Glutamatergic neuron (in vitro differentiated cells): ENCODE measurements at regions not wholly inside any gene's neighbourhood (a gene's known extent, or its start where the extent isn't known, plus 50 kb on each side); places are given as distances from the start of the nearest gene placed in this dataset.

Experiments used
- DNase-seq: peaks from one replicate; pipeline ENCODE4 v3.0.0; 2022
- H3K27ac Mint-ChIP-seq: one replicate; pipeline ENCODE4 v1.8.0; 2020; ENCODE audit warnings: mild to moderate bottlenecking, mixed read lengths, inconsistent platforms; ENCODE audit not compliant: unreplicated experiment
- H3K27me3 Mint-ChIP-seq: one replicate; pipeline ENCODE4 v1.8.0; 2020; ENCODE audit warnings: mild to moderate bottlenecking, moderate library complexity, mixed read lengths, inconsistent platforms; ENCODE audit not compliant: unreplicated experiment
- H3K36me3 Mint-ChIP-seq: one replicate; pipeline ENCODE4 v1.8.0; 2020; ENCODE audit warnings: mild to moderate bottlenecking, mixed read lengths, inconsistent platforms; ENCODE audit not compliant: unreplicated experiment
- H3K4me1 Mint-ChIP-seq: one replicate; pipeline ENCODE4 v1.8.0; 2020; ENCODE audit warnings: mild to moderate bottlenecking, low read depth, mixed read lengths, inconsistent platforms; ENCODE audit not compliant: unreplicated experiment
- H3K4me3 Mint-ChIP-seq: one replicate; pipeline ENCODE4 v1.8.0; 2020; ENCODE audit warnings: mild to moderate bottlenecking, mixed read lengths, inconsistent platforms; ENCODE audit not compliant: unreplicated experiment
- H3K9me3 Mint-ChIP-seq: one replicate; pipeline ENCODE4 v1.8.0; 2020; ENCODE audit warnings: mild to moderate bottlenecking, moderate library complexity, mixed read lengths, inconsistent platforms; ENCODE audit not compliant: unreplicated experiment
- CTCF ChIP-seq: fragments of 200-600 bp; sonication (generic); IDR thresholded peaks from one replicate; pipeline ENCODE4 v1.5.0; 2021; ENCODE audit not compliant: partially characterized antibody, unreplicated experiment

- peaks cover 3% of the 10 kb centered on the region for H3K9me3 Mint-ChIP-seq
- DNase-seq, result no peak
- no peaks in the 10 kb centered on the region for H3K36me3 Mint-ChIP-seq
- no peak overlapping the region for H3K4me3 Mint-ChIP-seq
- TF ChIP-seq CTCF, result no peak
- no peak overlapping the region for H3K27ac Mint-ChIP-seq
- H3K27me3 Mint-ChIP-seq, result peaks cover 2% of the 10 kb centered on the region
- H3K4me1 Mint-ChIP-seq, result no peaks in the 10 kb centered on the region
Observed at GRCh38 chr10:123578721-123579120, 87.4 kb upstream of the GPR26 start.

GRCh38 chr10:123579675-123580074, 86.5 kb upstream of the GPR26 start:
- H3K9me3 Mint-ChIP-seq, result peaks cover 3% of the 10 kb centered on the region
- DNase-seq, result no peak
- H3K4me1 Mint-ChIP-seq, result no peaks in the 10 kb centered on the region
- H3K27ac Mint-ChIP-seq, result no peak overlapping the region
- peaks cover 3% of the 10 kb centered on the region for H3K27me3 Mint-ChIP-seq
- no peaks in the 10 kb centered on the region for H3K36me3 Mint-ChIP-seq
- no peak overlapping the region for H3K4me3 Mint-ChIP-seq
- TF ChIP-seq CTCF, result no peak

DNA sequence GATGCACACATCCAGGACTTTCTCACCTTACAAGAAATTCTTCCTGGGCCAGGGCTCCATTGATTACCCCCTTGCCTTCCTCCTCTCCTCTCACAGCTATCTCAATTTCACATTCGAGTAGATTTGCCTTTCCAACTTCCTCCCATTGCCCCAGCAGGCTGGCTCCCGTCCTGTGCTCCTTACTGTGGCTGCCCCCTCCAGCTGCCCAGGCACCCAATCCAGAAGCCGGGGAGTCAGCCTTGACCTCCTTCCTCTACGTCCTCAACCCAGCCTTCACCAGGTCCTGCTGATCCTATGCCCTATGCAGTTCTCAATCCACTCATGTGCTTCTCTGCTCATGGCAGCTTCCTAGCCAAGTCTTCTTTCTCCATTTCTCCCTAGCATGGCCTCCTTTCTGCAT, 85.7 kb upstream of the GPR26 start:
- Mint-ChIP-seq H3K9me3 (peaks cover 3% of the 10 kb centered on the region), H3K4me3 (no peak overlapping the region), H3K36me3 (no peaks in the 10 kb centered on the region), H3K4me1 (no peaks in the 10 kb centered on the region), H3K27ac (no peak overlapping the region), H3K27me3 (peaks cover 4% of the 10 kb centered on the region)
- no peak for TF ChIP-seq CTCF
- no peak for DNase-seq

- Mint-ChIP-seq H3K9me3 (peaks cover 3% of the 10 kb centered on the region), H3K4me1 (no peaks in the 10 kb centered on the region), H3K27ac (no peak overlapping the region), H3K36me3 (no peaks in the 10 kb centered on the region), H3K4me3 (no peak overlapping the region), H3K27me3 (peaks cover 4% of the 10 kb centered on the region)
- DNase-seq, result no peak
- TF ChIP-seq CTCF, result no peak
Observed at GRCh38 chr10:123581656-123582055, 84.5 kb upstream of the GPR26 start.

GRCh38 chr10:123582084-123582989, 83.8 kb upstream of the GPR26 start:
- H3K36me3 Mint-ChIP-seq, result no peaks in the 10 kb centered on the region
- peaks cover 3% of the 10 kb centered on the region for H3K9me3 Mint-ChIP-seq
- no peak overlapping the region for H3K4me3 Mint-ChIP-seq
- no peak overlapping the region for H3K27ac Mint-ChIP-seq
- DNase-seq, result peak; percentile 90
- H3K4me1 Mint-ChIP-seq, result no peaks in the 10 kb centered on the region
- peak; percentile 79 for TF ChIP-seq CTCF
- peaks cover 4% of the 10 kb centered on the region for H3K27me3 Mint-ChIP-seq
